ENCODE measurements at regions not wholly inside any gene's neighbourhood (a gene's known extent, or its start where the extent isn't known, plus 50 kb on each side); places are given as distances from the start of the nearest gene placed in this dataset.

- H3K27ac Mint-ChIP-seq, result no peak overlapping the region
- no peak for TF ChIP-seq CTCF (IDR thresholded peaks at IDR 0.05)
- TF ChIP-seq EZH2phosphoT487 (IDR thresholded peaks at IDR 0.05), result no peak
- TF ChIP-seq EZH2 (IDR thresholded peaks at IDR 0.05), result no peak
- no peak overlapping the region for H3K9ac ChIP-seq
- no peaks in the 10 kb centered on the region for H3K9me3 Mint-ChIP-seq
- H2AFZ ChIP-seq (replicated peaks), result no peak overlapping the region
- peaks cover 8% of the 10 kb centered on the region for H3K27me3 Mint-ChIP-seq (ENCODE audit: insufficient read depth, low read depth)
- H3K9me3 ChIP-seq (ENCODE audit: low read depth), result no peaks in the 10 kb centered on the region
- no peak overlapping the region for H3K4me2 ChIP-seq
- no peaks in the 10 kb centered on the region for H3K36me3 Mint-ChIP-seq
- no peaks in the 10 kb centered on the region for H4K20me1 ChIP-seq (ENCODE audit: low read depth)
- no peak for DNase-seq (ENCODE audit: low spot score)
- H3K4me3 Mint-ChIP-seq, result no peak overlapping the region
- H3F3A ChIP-seq (ENCODE audit: low read depth), result peaks cover 15% of the 10 kb centered on the region
- H3K4me1 Mint-ChIP-seq, result peaks cover 18% of the 10 kb centered on the region
- H3K79me2 ChIP-seq (ENCODE audit: low read depth), result no peaks in the 10 kb centered on the region
- H3K36me3 ChIP-seq, result no peaks in the 10 kb centered on the region
- H3K4me3 ChIP-seq, result no peak overlapping the region
- peaks cover 29% of the 10 kb centered on the region for H3K27me3 ChIP-seq
- peaks cover 6% of the 10 kb centered on the region for H3K4me1 ChIP-seq
- no peak overlapping the region for H3K27ac ChIP-seq
Observed at GRCh38 chr11:10927538-10927937, 69.7 kb upstream of the ZBED5 start.

DNA sequence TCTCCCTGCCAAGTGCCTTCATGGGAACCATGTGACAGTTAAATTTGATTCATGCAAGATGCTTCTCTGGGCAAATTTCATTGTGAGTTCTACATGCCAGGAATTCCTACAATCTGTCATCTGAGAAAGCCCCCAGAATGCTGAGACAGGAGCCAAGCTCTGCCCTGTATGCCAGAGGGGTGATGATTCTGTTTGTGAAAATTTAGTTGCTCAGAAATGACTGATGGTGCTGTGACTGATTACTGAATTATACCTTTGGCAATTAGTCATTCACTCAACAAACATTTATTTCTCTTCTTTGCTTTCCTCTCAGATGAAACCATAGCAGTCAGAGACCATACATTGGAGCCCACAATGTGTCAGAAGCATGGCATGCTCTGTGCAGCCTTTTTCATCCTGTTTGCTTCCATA is 69.0 kb upstream of the ZBED5 start:
- no peaks in the 10 kb centered on the region for H3K79me2 ChIP-seq (ENCODE audit: low read depth)
- Mint-ChIP-seq H3K9me3 (no peaks in the 10 kb centered on the region), H3K36me3 (no peaks in the 10 kb centered on the region), H3K27ac (no peak overlapping the region), H3K4me1 (peaks cover 18% of the 10 kb centered on the region), H3K4me3 (no peak overlapping the region), H3K27me3 (ENCODE audit: insufficient read depth, low read depth) (peaks cover 8% of the 10 kb centered on the region)
- peaks cover 29% of the 10 kb centered on the region for H3K27me3 ChIP-seq
- no peak overlapping the region for H3K27ac ChIP-seq
- no peak for DNase-seq (ENCODE audit: low spot score)
- no peak overlapping the region for H2AFZ ChIP-seq (replicated peaks)
- no peak overlapping the region for H3K9ac ChIP-seq
- H3F3A ChIP-seq (ENCODE audit: low read depth), result peaks cover 10% of the 10 kb centered on the region
- no peaks in the 10 kb centered on the region for H3K36me3 ChIP-seq
- TF ChIP-seq CTCF (IDR thresholded peaks at IDR 0.05) (no peak), EZH2phosphoT487 (IDR thresholded peaks at IDR 0.05) (no peak), EZH2 (IDR thresholded peaks at IDR 0.05) (no peak)
- peaks cover 1% of the 10 kb centered on the region for H3K4me1 ChIP-seq
- no peaks in the 10 kb centered on the region for H3K9me3 ChIP-seq (ENCODE audit: low read depth)
- no peaks in the 10 kb centered on the region for H4K20me1 ChIP-seq (ENCODE audit: low read depth)
- H3K4me2 ChIP-seq, result no peak overlapping the region
- H3K4me3 ChIP-seq, result no peak overlapping the region

DNA sequence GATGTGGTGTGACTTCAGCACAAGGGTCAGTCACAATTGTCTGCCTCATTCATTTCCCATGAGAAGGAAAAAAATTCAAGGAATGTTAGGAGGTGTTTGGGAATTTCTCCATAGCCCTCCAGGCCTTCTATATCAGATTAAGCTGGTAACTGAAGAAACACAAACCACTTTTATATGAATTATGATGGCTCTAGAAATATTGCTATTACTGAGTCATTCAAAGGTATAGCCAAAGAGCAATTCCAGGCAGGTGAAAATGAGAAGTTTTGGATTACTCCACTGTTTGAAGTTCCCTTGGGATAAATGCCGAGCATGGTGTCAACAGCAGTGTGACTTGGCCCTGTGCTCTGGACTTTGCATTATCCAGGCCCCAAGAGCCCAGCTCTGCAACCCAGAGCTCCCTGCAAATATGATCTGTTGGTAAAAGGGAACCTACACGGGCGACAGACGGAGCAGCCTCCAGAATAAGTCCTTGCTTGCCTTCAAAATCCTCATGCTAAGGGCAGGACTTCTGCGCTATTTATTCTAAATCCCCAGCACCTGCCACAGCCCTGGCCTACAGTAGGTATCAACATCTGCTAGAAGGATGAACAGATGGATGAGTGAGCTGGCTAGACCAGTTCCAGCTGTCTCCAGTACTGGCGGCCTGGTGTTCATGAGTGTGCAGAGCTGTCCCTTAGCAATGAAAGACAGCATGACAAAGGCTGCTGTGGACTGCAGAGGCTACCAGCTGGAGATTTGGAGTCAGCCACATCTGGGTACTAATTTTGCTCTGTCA is 67.5 kb upstream of the ZBED5 start:
- H3K4me1 Mint-ChIP-seq, result peaks cover 13% of the 10 kb centered on the region

More for the DNA sequence above, 67.5 kb upstream of the ZBED5 start:
- Histone ChIP-seq H2AFZ (replicated peaks) (no peak overlapping the region), H3K36me3 (no peaks in the 10 kb centered on the region), H3K9ac (no peak overlapping the region), H3K4me1 (no peaks in the 10 kb centered on the region), H3K27me3 (peaks cover 23% of the 10 kb centered on the region), H4K20me1 (ENCODE audit: low read depth) (no peaks in the 10 kb centered on the region), H3K9me3 (ENCODE audit: low read depth) (no peaks in the 10 kb centered on the region), H3K4me2 (no peak overlapping the region), H3K27ac (no peak overlapping the region), H3F3A (ENCODE audit: low read depth) (peaks cover under 1% of the 10 kb centered on the region), H3K4me3 (no peak overlapping the region), H3K79me2 (ENCODE audit: low read depth) (no peaks in the 10 kb centered on the region)
- H3K27me3 Mint-ChIP-seq (ENCODE audit: insufficient read depth, low read depth), result peaks cover 8% of the 10 kb centered on the region
- no peaks in the 10 kb centered on the region for H3K9me3 Mint-ChIP-seq
- TF ChIP-seq EZH2phosphoT487 (IDR thresholded peaks at IDR 0.05) (no peak), EZH2 (IDR thresholded peaks at IDR 0.05) (no peak), CTCF (IDR thresholded peaks at IDR 0.05) (no peak)
- DNase-seq (ENCODE audit: low spot score), result no peak
- no peak overlapping the region for H3K4me3 Mint-ChIP-seq
- H3K27ac Mint-ChIP-seq, result no peak overlapping the region
- H3K36me3 Mint-ChIP-seq, result no peaks in the 10 kb centered on the region
